Panc1 (cell line): ENCODE measurements at regions not wholly inside any gene's neighbourhood (a gene's known extent, or its start where the extent isn't known, plus 50 kb on each side); places are given as distances from the start of the nearest gene placed in this dataset.

Experiments
- ATAC-seq: fragments of 200-7000 bp; cut with Tn5 transposase; 2 replicates; pipeline ENCODE4 v1.9.1; 2020; ENCODE audit warnings: mild to moderate bottlenecking, moderate library complexity
- BruUV-seq: library from RNA; stranded (reverse); fragments of 400-500 nt; replicated peaks from 2 replicates; lab custom pipeline; 2021; lab: Mats Ljungman, UMichigan
- CTCF ChIA-PET: fragments of 300-600 bp; sonication (Branson Sonifier 250); formaldehyde crosslinking; loops from one replicate; lab custom pipeline; 2022; ENCODE audit warnings: antibody characterized with exemption; lab: Charles Lee
- POLR2A ChIA-PET: fragments of 300-600 bp; sonication (Branson Sonifier 250); formaldehyde crosslinking; loops from one replicate; lab custom pipeline; 2022; ENCODE audit warnings: antibody characterized with exemption; lab: Charles Lee
- DNase-seq: peaks from one replicate; pipeline ENCODE4 v3.0.0-alpha.2; 2010; ENCODE audit warnings: low read depth, low spot score
- H3K27ac ChIP-seq: 2 replicates; pipeline ENCODE4 v1.5.1; 2011; ENCODE audit warnings: mild to moderate bottlenecking, low read length, inconsistent platforms
- H3K27me3 ChIP-seq: fragments of 200-500 bp; sonication (Bioruptor generic); 2 replicates; pipeline ENCODE4 v1.6.0; 2014; ENCODE audit warnings: low read length, inconsistent platforms; ENCODE audit not compliant: control insufficient read depth, insufficient read depth
- H3K36me3 ChIP-seq: fragments of 200-500 bp; sonication (Bioruptor generic); 2 replicates; pipeline ENCODE4 v1.5.1; 2014; ENCODE audit warnings: inconsistent platforms, mild to moderate bottlenecking, low read length, moderate library complexity; ENCODE audit not compliant: control insufficient read depth, insufficient read depth
- H3K4me1 ChIP-seq: 2 replicates; pipeline ENCODE4 v1.5.1; 2011; ENCODE audit warnings: inconsistent platforms, mild to moderate bottlenecking, low read length, moderate library complexity; ENCODE audit not compliant: control insufficient read depth, insufficient read depth
- H3K4me3 ChIP-seq, 2 experiments: 2 replicates each; pipeline ENCODE4 v1.5.1; 2011 to 2012; ENCODE audit warnings: low read depth in 2 of 2, low read length in 2 of 2, mild to moderate bottlenecking in 2 of 2, inconsistent platforms in 1 of 2, moderate library complexity in 1 of 2
- H3K9me3 ChIP-seq: fragments of 200-500 bp; sonication (Bioruptor generic); 2 replicates; pipeline ENCODE4 v1.5.1; 2014; ENCODE audit warnings: low read depth, mild to moderate bottlenecking, inconsistent platforms, low read length, moderate library complexity; ENCODE audit not compliant: control insufficient read depth, insufficient read depth
- CTCF ChIP-seq: fragments of 450-650 bp; IDR thresholded peaks from 2 replicates; pipeline ENCODE4 v1.5.1; 2017; ENCODE audit warnings: mild to moderate bottlenecking
- POLR2AphosphoS5 ChIP-seq: IDR thresholded peaks from 2 replicates; pipeline ENCODE4 v1.6.1; 2012; ENCODE audit warnings: mild to moderate bottlenecking, low read depth, low read length, moderate library complexity
- REST ChIP-seq, 2 experiments: IDR thresholded peaks; 2 replicates each; pipeline ENCODE4 v1.6.1; 2011 to 2012; ENCODE audit warnings: low read depth in 2 of 2, control low read depth in 1 of 2, low read length in 1 of 2, mild to moderate bottlenecking in 1 of 2, moderate library complexity in 1 of 2; ENCODE audit not compliant: insufficient read depth in 1 of 2
- SIN3A ChIP-seq: IDR thresholded peaks from 2 replicates; pipeline ENCODE4 v1.6.1; 2012; ENCODE audit warnings: low read depth, mild to moderate bottlenecking, low read length, moderate library complexity, borderline replicate concordance; ENCODE audit not compliant: insufficient read depth
- TCF7L2 ChIP-seq: IDR thresholded peaks from 2 replicates; pipeline ENCODE4 v1.6.1; 2011; ENCODE audit warnings: mild to moderate bottlenecking, low read depth, low read length, inconsistent platforms
- in situ Hi-C: cut with HindIII; loops from 2 replicates; pipeline ENCODE4 v1.10.0; 2016; ENCODE audit warnings: low sequenced_read_pairs, low pct_unique_long_range_greater_than_20kb
- intact Hi-C: fragments of 100-400 bp; cut with micrococcal nuclease; formaldehyde crosslinking; loops from one replicate; pipeline ENCODE4 v1.10.0; 2022; ENCODE audit not compliant: unreplicated experiment

- ChIA-PET POLR2A (no interaction called here), CTCF (no interaction called here)
- Histone ChIP-seq H3K4me1 (peaks cover 4% of the 10 kb centered on the region; the same call in 1 of the 2 replicates), H3K27me3 (no peaks in the 10 kb centered on the region), H3K27ac (no peak overlapping the region), H3K4me3 (no peak overlapping the region), H3K36me3 (no peaks in the 10 kb centered on the region), H3K9me3 (peaks cover 18% of the 10 kb centered on the region; the same call in 1 of the 2 replicates)
- DNase-seq, result no peak
- ATAC-seq, result no peak
- intact Hi-C loops (no loop called here), in situ Hi-C loops (no loop called here)
- no peak for TF ChIP-seq REST (IDR thresholded peaks at IDR 0.05; ENCODE audit: insufficient read depth in 1 of 2, low read depth in 2 of 2, low read length in 1 of 2)
- no peak for TF ChIP-seq TCF7L2
- TF ChIP-seq POLR2AphosphoS5, result no peak
- no TSS peak for BruUV-seq
Observed at GRCh38 chr10:118874171-118874570, 119.4 kb upstream of the CACUL1 start.

DNA sequence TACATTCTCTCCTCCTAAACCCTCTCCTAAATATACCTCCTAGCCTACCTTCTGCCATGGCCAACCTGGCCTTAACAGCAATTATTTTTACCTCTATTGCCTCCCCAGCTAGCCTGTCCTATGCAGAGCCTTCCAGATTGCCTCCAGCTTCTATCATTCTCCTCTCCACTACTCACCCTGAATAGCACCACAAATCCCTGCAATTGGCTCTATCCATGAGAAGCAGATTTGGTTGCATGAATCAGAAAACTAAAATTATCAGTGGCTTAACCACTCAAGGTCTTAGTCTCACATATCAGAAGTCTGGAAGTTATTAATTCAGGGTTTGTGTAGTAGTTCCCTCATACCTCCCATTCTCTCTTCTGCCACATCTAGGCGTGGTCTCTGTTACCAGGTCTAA, 120.3 kb upstream of the CACUL1 start:
- Histone ChIP-seq H3K4me3 (no peak overlapping the region), H3K4me1 (peaks cover 4% of the 10 kb centered on the region; the same call in 1 of the 2 replicates), H3K27ac (no peak overlapping the region), H3K9me3 (peaks cover 18% of the 10 kb centered on the region; the same call in 1 of the 2 replicates), H3K36me3 (no peaks in the 10 kb centered on the region), H3K27me3 (no peaks in the 10 kb centered on the region; the same call in 1 of the 2 replicates)
- in situ Hi-C loops (no loop called here), intact Hi-C loops (no loop called here)
- no peak for ATAC-seq
- TF ChIP-seq POLR2AphosphoS5 (no peak), REST (IDR thresholded peaks at IDR 0.05; ENCODE audit: insufficient read depth in 1 of 2, low read depth in 2 of 2, low read length in 1 of 2) (no peak), SIN3A (no peak), TCF7L2 (no peak), CTCF (no peak)
- POLR2A ChIA-PET, result no interaction called here
- BruUV-seq, result no TSS peak
- CTCF ChIA-PET, result no interaction called here
- DNase-seq, result no peak
